Activated naive CD8-positive, alpha-beta T cell treated with anti-CD3 and anti-CD28 coated beads for 36 hours (primary cell): ENCODE measurements at regions not wholly inside any gene's neighbourhood (a gene's known extent, or its start where the extent isn't known, plus 50 kb on each side); places are given as distances from the start of the nearest gene placed in this dataset.

ENCODE experiments used
- DNase-seq: peaks from one replicate; pipeline ENCODE4 v3.0.0; 2021
- H3K27ac Mint-ChIP-seq: one replicate; pipeline ENCODE4 v1.8.0; 2022; ENCODE audit warnings: mild to moderate bottlenecking, moderate library complexity, mixed read lengths
- H3K27me3 Mint-ChIP-seq: one replicate; pipeline ENCODE4 v1.8.0; 2022; ENCODE audit warnings: mild to moderate bottlenecking, mixed read lengths
- H3K36me3 Mint-ChIP-seq: one replicate; pipeline ENCODE4 v1.8.0; 2021; ENCODE audit warnings: mild to moderate bottlenecking, mixed read lengths
- H3K4me1 Mint-ChIP-seq: one replicate; pipeline ENCODE4 v1.8.0; 2021; ENCODE audit warnings: mixed read lengths
- H3K4me3 Mint-ChIP-seq: one replicate; pipeline ENCODE4 v1.8.0; 2022; ENCODE audit warnings: mild to moderate bottlenecking, moderate library complexity, mixed read lengths
- H3K9me3 Mint-ChIP-seq: one replicate; pipeline ENCODE4 v1.8.0; 2022; ENCODE audit warnings: mixed read lengths

GRCh38 chr11:23221366-23221765 lies 361.1 kb upstream of the CCDC179 start:
- H3K4me1 Mint-ChIP-seq, result no peaks in the 10 kb centered on the region
- no peaks in the 10 kb centered on the region for H3K27me3 Mint-ChIP-seq
- H3K27ac Mint-ChIP-seq, result no peak overlapping the region
- no peaks in the 10 kb centered on the region for H3K36me3 Mint-ChIP-seq
- DNase-seq, result no peak
- peaks cover 18% of the 10 kb centered on the region for H3K9me3 Mint-ChIP-seq
- no peak overlapping the region for H3K4me3 Mint-ChIP-seq

- Mint-ChIP-seq H3K27ac (no peak overlapping the region), H3K9me3 (no peaks in the 10 kb centered on the region)
Observed at GRCh38 chr11:23226331-23227077, 366.2 kb upstream of the CCDC179 start.

GRCh38 chr11:23227078-23227445 lies 366.8 kb upstream of the CCDC179 start:
- no peaks in the 10 kb centered on the region for H3K4me1 Mint-ChIP-seq
- no peaks in the 10 kb centered on the region for H3K27me3 Mint-ChIP-seq
- no peak overlapping the region for H3K27ac Mint-ChIP-seq
- H3K9me3 Mint-ChIP-seq, result no peaks in the 10 kb centered on the region
- no peak for DNase-seq
- H3K36me3 Mint-ChIP-seq, result no peaks in the 10 kb centered on the region
- no peak overlapping the region for H3K4me3 Mint-ChIP-seq

More at GRCh38 chr11:23226331-23227077, 366.2 kb upstream of the CCDC179 start:
- no peaks in the 10 kb centered on the region for H3K36me3 Mint-ChIP-seq
- DNase-seq, result no peak
- H3K27me3 Mint-ChIP-seq, result no peaks in the 10 kb centered on the region
- no peaks in the 10 kb centered on the region for H3K4me1 Mint-ChIP-seq
- H3K4me3 Mint-ChIP-seq, result no peak overlapping the region

GRCh38 chr11:23232652-23233051 lies 372.4 kb upstream of the CCDC179 start:
- H3K27ac Mint-ChIP-seq, result no peak overlapping the region
- no peaks in the 10 kb centered on the region for H3K36me3 Mint-ChIP-seq
- no peaks in the 10 kb centered on the region for H3K9me3 Mint-ChIP-seq
- H3K4me3 Mint-ChIP-seq, result no peak overlapping the region
- H3K4me1 Mint-ChIP-seq, result no peaks in the 10 kb centered on the region
- DNase-seq, result no peak
- no peaks in the 10 kb centered on the region for H3K27me3 Mint-ChIP-seq

GRCh38 chr11:23233075-23233474 lies 372.8 kb upstream of the CCDC179 start:
- Mint-ChIP-seq H3K4me1 (no peaks in the 10 kb centered on the region), H3K9me3 (no peaks in the 10 kb centered on the region), H3K27ac (no peak overlapping the region), H3K36me3 (no peaks in the 10 kb centered on the region), H3K27me3 (no peaks in the 10 kb centered on the region), H3K4me3 (no peak overlapping the region)
- DNase-seq, result no peak

- no peak for DNase-seq
- Mint-ChIP-seq H3K9me3 (no peaks in the 10 kb centered on the region), H3K27me3 (no peaks in the 10 kb centered on the region), H3K27ac (no peak overlapping the region), H3K4me3 (no peak overlapping the region), H3K4me1 (no peaks in the 10 kb centered on the region), H3K36me3 (no peaks in the 10 kb centered on the region)
Observed at GRCh38 chr11:23236826-23237555, 376.7 kb upstream of the CCDC179 start.

GRCh38 chr11:23252426-23252825 lies 392.2 kb upstream of the CCDC179 start:
- Mint-ChIP-seq H3K36me3 (no peaks in the 10 kb centered on the region), H3K27ac (no peak overlapping the region), H3K27me3 (no peaks in the 10 kb centered on the region), H3K4me1 (no peaks in the 10 kb centered on the region), H3K9me3 (peaks cover 5% of the 10 kb centered on the region), H3K4me3 (no peak overlapping the region)
- DNase-seq, result no peak

GRCh38 chr11:23257088-23257487 lies 396.8 kb upstream of the CCDC179 start:
- Mint-ChIP-seq H3K9me3 (peaks cover 6% of the 10 kb centered on the region), H3K27ac (no peak overlapping the region), H3K4me3 (no peak overlapping the region), H3K4me1 (no peaks in the 10 kb centered on the region), H3K36me3 (no peaks in the 10 kb centered on the region), H3K27me3 (no peaks in the 10 kb centered on the region)
- no peak for DNase-seq

- Mint-ChIP-seq H3K27me3 (no peaks in the 10 kb centered on the region), H3K27ac (no peak overlapping the region), H3K4me3 (no peak overlapping the region), H3K4me1 (no peaks in the 10 kb centered on the region), H3K9me3 (peaks cover 6% of the 10 kb centered on the region), H3K36me3 (no peaks in the 10 kb centered on the region)
- no peak for DNase-seq
Observed at GRCh38 chr11:23257556-23257955, 397.3 kb upstream of the CCDC179 start.

- H3K36me3 Mint-ChIP-seq, result no peaks in the 10 kb centered on the region
- peaks cover 3% of the 10 kb centered on the region for H3K9me3 Mint-ChIP-seq
- H3K4me1 Mint-ChIP-seq, result no peaks in the 10 kb centered on the region
- H3K27me3 Mint-ChIP-seq, result no peaks in the 10 kb centered on the region
- no peak overlapping the region for H3K4me3 Mint-ChIP-seq
- H3K27ac Mint-ChIP-seq, result no peak overlapping the region
- no peak for DNase-seq
Observed at GRCh38 chr11:23263466-23263865, 403.2 kb upstream of the CCDC179 start.

- Mint-ChIP-seq H3K27ac (no peak overlapping the region), H3K4me3 (no peak overlapping the region), H3K9me3 (no peaks in the 10 kb centered on the region), H3K36me3 (no peaks in the 10 kb centered on the region), H3K27me3 (no peaks in the 10 kb centered on the region), H3K4me1 (no peaks in the 10 kb centered on the region)
- no peak for DNase-seq
Observed at GRCh38 chr11:23272095-23272494, 411.8 kb upstream of the CCDC179 start.

GRCh38 chr11:23278121-23278520 lies 417.8 kb upstream of the CCDC179 start:
- H3K27me3 Mint-ChIP-seq, result no peaks in the 10 kb centered on the region
- no peaks in the 10 kb centered on the region for H3K9me3 Mint-ChIP-seq
- no peak for DNase-seq
- no peak overlapping the region for H3K27ac Mint-ChIP-seq
- no peaks in the 10 kb centered on the region for H3K4me1 Mint-ChIP-seq
- no peak overlapping the region for H3K4me3 Mint-ChIP-seq
- no peaks in the 10 kb centered on the region for H3K36me3 Mint-ChIP-seq

GRCh38 chr11:23280088-23280487 lies 419.8 kb upstream of the CCDC179 start:
- Mint-ChIP-seq H3K9me3 (no peaks in the 10 kb centered on the region), H3K27ac (no peak overlapping the region), H3K36me3 (no peaks in the 10 kb centered on the region), H3K27me3 (no peaks in the 10 kb centered on the region), H3K4me1 (no peaks in the 10 kb centered on the region), H3K4me3 (no peak overlapping the region)
- DNase-seq, result no peak

- no peak overlapping the region for H3K4me3 Mint-ChIP-seq
Observed at GRCh38 chr11:23283666-23284065, 423.4 kb upstream of the CCDC179 start.

GRCh38 chr11:23284631-23285030 lies 424.4 kb upstream of the CCDC179 start:
- no peak overlapping the region for H3K4me3 Mint-ChIP-seq
- no peaks in the 10 kb centered on the region for H3K9me3 Mint-ChIP-seq
- no peaks in the 10 kb centered on the region for H3K27me3 Mint-ChIP-seq
- DNase-seq, result no peak
- H3K4me1 Mint-ChIP-seq, result no peaks in the 10 kb centered on the region
- H3K36me3 Mint-ChIP-seq, result no peaks in the 10 kb centered on the region
- H3K27ac Mint-ChIP-seq, result no peak overlapping the region

More at GRCh38 chr11:23283666-23284065, 423.4 kb upstream of the CCDC179 start:
- no peaks in the 10 kb centered on the region for H3K9me3 Mint-ChIP-seq
- no peaks in the 10 kb centered on the region for H3K36me3 Mint-ChIP-seq
- no peaks in the 10 kb centered on the region for H3K27me3 Mint-ChIP-seq
- no peaks in the 10 kb centered on the region for H3K4me1 Mint-ChIP-seq
- H3K27ac Mint-ChIP-seq, result no peak overlapping the region
- DNase-seq, result no peak
